Heart right ventricle (tissue), 16 donors: ENCODE measurements at regions not wholly inside any gene's neighbourhood (a gene's known extent, or its start where the extent isn't known, plus 50 kb on each side); places are given as distances from the start of the nearest gene placed in this dataset.

ENCODE experiments used
- ATAC-seq, 8 donors: fragments of 200-7000 bp; cut with Tn5 transposase; one replicate each; pipeline ENCODE4 v1.9.1; 2020; ENCODE audit warnings: mild to moderate bottlenecking in 8 of 8, moderate library complexity in 8 of 8, moderate number of reproducible peaks in 1 of 8
- DNase-seq, 2 donors: peaks; one replicate each; pipeline ENCODE4 v3.0.0-alpha.2; 2020
- H3K27ac ChIP-seq, 10 donors: fragments of 200-600 bp; sonication (generic) in 2 of 10; one replicate each; pipeline versions ENCODE4 v1.5.0 to v1.8.0; 2020 to 2022; ENCODE audit warnings: mild to moderate bottlenecking in 3 of 10
- H3K27me3 ChIP-seq, 7 donors: fragments of 200-600 bp; one replicate each; pipeline ENCODE4 v1.8.0; 2021 to 2022; ENCODE audit warnings: mild to moderate bottlenecking in 2 of 7
- H3K36me3 ChIP-seq, 9 donors: fragments of 200-600 bp; sonication (generic) in 1 of 9; one replicate each; pipeline versions ENCODE4 v1.5.0 to v1.8.0; 2020 to 2022; ENCODE audit warnings: mild to moderate bottlenecking in 2 of 9
- H3K4me1 ChIP-seq, 9 donors: fragments of 200-600 bp; sonication (generic) in 1 of 9; one replicate each; pipeline versions ENCODE4 v1.5.0 to v1.8.0; 2020 to 2022; ENCODE audit warnings: mild to moderate bottlenecking in 4 of 9
- H3K4me3 ChIP-seq, 10 donors: fragments of 200-600 bp; sonication (generic) in 2 of 10; one replicate each; pipeline versions ENCODE4 v1.5.0 to v1.8.0; 2020 to 2022; ENCODE audit warnings: mild to moderate bottlenecking in 7 of 10, moderate library complexity in 2 of 10
- H3K9me3 ChIP-seq, 11 donors: fragments of 200-600 bp in 10 of 11; sonication (generic) in 2 of 11; one replicate each; pipeline versions ENCODE4 v1.5.0 to v1.8.0; 2013 to 2022; ENCODE audit warnings: mild to moderate bottlenecking in 2 of 11, control low read depth in 1 of 11, moderate library complexity in 1 of 11
- WGBS, 2 donors: extraction: QIAGEN DNeasy Blood & Tissue Kit; methylation state at CpG; one replicate each; pipeline ENCODE4 v1.1.7; 2013; ENCODE audit warnings: inconsistent platforms in 1 of 2; 5-methylcytosine and 5-hydroxymethylcytosine counted together
- intact Hi-C, 10 donors: fragments of 100-400 bp; cut with DNase I; formaldehyde crosslinking; loops; one replicate each; pipeline versions ENCODE4 v1.11.1 to v1.14.2; 2022
- TF ChIP-seq, protein P1 (sequence below), 9 donors: fragments of 200-600 bp; sonication (generic) in 2 of 9; IDR thresholded peaks; one replicate each; pipeline versions ENCODE4 v1.5.0 to v1.8.0; 2021 to 2022; ENCODE audit warnings: antibody characterized with exemption in 9 of 9, mild to moderate bottlenecking in 5 of 9, moderate library complexity in 1 of 9
- donor health status: Arrhythmogenic right ventricular cardiomyopathy.
- donor health status: ischemic (EF 13 %, LVEDD 7.1; RV severe dilation, severe dysfunction).
- donor health status: healthy with polysubstance abuse.
- donor health status: DM: no; HTN: yes; CAD: no.
- donor health status: DM: no; HTN: no; CAD: no.
- donor health status: ischemic (EF 25% LVEDD 6.9; RV normal size, moderate dysfunction).
- donor health status: ischemic (EF 25% LVEDD 5.7; RV mildly dilated, moderate dysfunction).
- donor health status: healthy.
- donor health status: DM: yes; HTN: yes; CAD: no.
- donor health status: Ischemic cardiomyopathy.
- donor health status: ischemic (EF 35%, LVEDD 5.7; RV mildly dilated, moderate dysfunction).
- donor health status: nonischemic (EF 11% LVEDD 7.7; RV severe dilation, severe dysfunction).
- donor health status: DM: yes; HTN: yes; CAD: no.
- donor health status: PGD.
- donor health status: ischemic (EF 29% LVEDD 5.4; RV normal size, mild dysfunction).
- donor health status: nonischemic (EF 23%, LVEDD 6.1; RV moderate dilation, normal function).

- no peaks in the 10 kb centered on the region for H3K9me3 ChIP-seq
- no peaks in the 10 kb centered on the region for H3K4me1 ChIP-seq
- H3K36me3 ChIP-seq = no peaks in the 10 kb centered on the region
- H3K27me3 ChIP-seq = no peaks in the 10 kb centered on the region
- no peak overlapping the region for H3K4me3 ChIP-seq
- TF ChIP-seq, protein P1, sequence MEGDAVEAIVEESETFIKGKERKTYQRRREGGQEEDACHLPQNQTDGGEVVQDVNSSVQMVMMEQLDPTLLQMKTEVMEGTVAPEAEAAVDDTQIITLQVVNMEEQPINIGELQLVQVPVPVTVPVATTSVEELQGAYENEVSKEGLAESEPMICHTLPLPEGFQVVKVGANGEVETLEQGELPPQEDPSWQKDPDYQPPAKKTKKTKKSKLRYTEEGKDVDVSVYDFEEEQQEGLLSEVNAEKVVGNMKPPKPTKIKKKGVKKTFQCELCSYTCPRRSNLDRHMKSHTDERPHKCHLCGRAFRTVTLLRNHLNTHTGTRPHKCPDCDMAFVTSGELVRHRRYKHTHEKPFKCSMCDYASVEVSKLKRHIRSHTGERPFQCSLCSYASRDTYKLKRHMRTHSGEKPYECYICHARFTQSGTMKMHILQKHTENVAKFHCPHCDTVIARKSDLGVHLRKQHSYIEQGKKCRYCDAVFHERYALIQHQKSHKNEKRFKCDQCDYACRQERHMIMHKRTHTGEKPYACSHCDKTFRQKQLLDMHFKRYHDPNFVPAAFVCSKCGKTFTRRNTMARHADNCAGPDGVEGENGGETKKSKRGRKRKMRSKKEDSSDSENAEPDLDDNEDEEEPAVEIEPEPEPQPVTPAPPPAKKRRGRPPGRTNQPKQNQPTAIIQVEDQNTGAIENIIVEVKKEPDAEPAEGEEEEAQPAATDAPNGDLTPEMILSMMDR (IDR thresholded peaks at IDR 0.05) = no peak
- no peak for DNase-seq
- intact Hi-C loops = no loop called here
- H3K27ac ChIP-seq = no peak overlapping the region
- ATAC-seq = no peak
Observed at GRCh38 chr7:12131122-12131521, 80.0 kb upstream of the TMEM106B start.

DNA sequence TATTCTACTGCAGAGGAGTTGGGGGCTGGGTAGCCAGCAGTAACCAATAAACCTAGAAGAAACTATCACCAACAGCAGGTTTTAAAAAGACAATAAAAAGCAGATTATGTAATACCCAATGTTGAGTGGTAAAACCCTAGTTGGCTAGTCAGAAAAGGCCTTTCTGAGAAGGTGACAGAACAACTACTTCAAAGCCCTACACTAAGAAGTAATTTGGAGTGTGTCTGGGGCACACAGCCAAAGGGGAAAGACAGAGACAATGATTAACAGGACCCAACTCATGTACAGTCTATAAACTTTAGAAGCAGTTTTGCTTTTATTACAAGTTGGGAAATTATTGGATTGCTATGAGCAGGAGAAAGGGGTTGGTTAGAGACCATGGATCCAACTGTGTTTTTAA lies 77.2 kb upstream of the TMEM106B start:
- Histone ChIP-seq H3K27me3 (no peaks in the 10 kb centered on the region), H3K4me3 (no peak overlapping the region), H3K9me3 (no peaks in the 10 kb centered on the region), H3K36me3 (no peaks in the 10 kb centered on the region), H3K27ac (no peak overlapping the region), H3K4me1 (no peaks in the 10 kb centered on the region)
- DNase-seq (no peak), ATAC-seq (no peak)
- TF ChIP-seq, protein P1 (IDR thresholded peaks at IDR 0.05) = no peak
- intact Hi-C loops = no loop called here

- TF ChIP-seq, protein P1 (IDR thresholded peaks at IDR 0.05) = no peak
- no peaks in the 10 kb centered on the region for H3K36me3 ChIP-seq
- no peaks in the 10 kb centered on the region for H3K4me1 ChIP-seq
- H3K4me3 ChIP-seq = no peak overlapping the region
- intact Hi-C loops = no loop called here
- no peaks in the 10 kb centered on the region for H3K27me3 ChIP-seq
- no peak overlapping the region for H3K27ac ChIP-seq
- no peak for DNase-seq
- no peak for ATAC-seq
- no peaks in the 10 kb centered on the region for H3K9me3 ChIP-seq
Observed at GRCh38 chr7:12136523-12136922, 74.6 kb upstream of the TMEM106B start.

DNA sequence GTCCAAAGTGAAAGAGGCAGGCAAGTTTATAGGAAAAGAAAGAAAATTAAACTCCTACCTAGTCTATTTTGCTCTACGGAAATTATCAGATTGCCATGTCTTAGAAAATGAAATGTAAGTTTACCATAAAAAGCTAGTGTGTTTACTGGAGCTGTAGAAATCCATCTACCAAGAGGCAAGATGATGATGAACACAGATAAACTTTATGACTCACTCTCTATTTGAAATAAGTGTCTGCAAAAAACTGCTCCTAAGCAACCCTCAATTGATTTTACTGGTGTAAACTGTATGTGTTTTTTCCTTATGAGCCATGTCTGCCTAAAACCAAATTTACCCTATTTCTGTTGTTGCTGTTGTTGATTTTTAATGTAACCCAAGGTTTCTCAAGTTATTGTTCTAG lies 73.8 kb upstream of the TMEM106B start:
- Histone ChIP-seq H3K36me3 (no peaks in the 10 kb centered on the region), H3K27me3 (no peaks in the 10 kb centered on the region), H3K4me3 (no peak overlapping the region), H3K27ac (no peak overlapping the region), H3K9me3 (no peaks in the 10 kb centered on the region), H3K4me1 (no peaks in the 10 kb centered on the region)
- WGBS, 2 donors = 2 to 33% methylated on average over 1 of the region's 1 CpG
- intact Hi-C loops = no loop called here
- TF ChIP-seq, protein P1 (IDR thresholded peaks at IDR 0.05) = no peak
- no peak for ATAC-seq
- DNase-seq = no peak

GRCh38 chr7:12138421-12138820 lies 72.7 kb upstream of the TMEM106B start:
- DNase-seq (no peak), ATAC-seq (no peak)
- Histone ChIP-seq H3K9me3 (peaks cover 0 to under 1% (median 0%) of the 10 kb centered on the region in 11 donors), H3K4me3 (no peak overlapping the region), H3K36me3 (no peaks in the 10 kb centered on the region), H3K4me1 (no peaks in the 10 kb centered on the region), H3K27ac (no peak overlapping the region), H3K27me3 (no peaks in the 10 kb centered on the region)
- intact Hi-C loops = no loop called here
- TF ChIP-seq, protein P1 (IDR thresholded peaks at IDR 0.05) = no peak
- 71 to 76% methylated on average over 4 of the region's 4 CpGs for WGBS, 2 donors
